Mucosa of descending colon (tissue), 3 donors: ENCODE measurements at regions not wholly inside any gene's neighbourhood (a gene's known extent, or its start where the extent isn't known, plus 50 kb on each side); places are given as distances from the start of the nearest gene placed in this dataset.

Experiments used
- ATAC-seq: fragments of 200-7000 bp; cut with Tn5 transposase; one replicate; pipeline ENCODE4 v1.9.1; 2020; ENCODE audit warnings: mild to moderate bottlenecking, moderate library complexity
- DNase-seq, 3 donors: peaks; one replicate each; pipeline ENCODE4 v3.0.0-alpha.2; 2020
- H3K36me3 ChIP-seq: fragments of 200-600 bp; one replicate; pipeline ENCODE4 v1.8.0; 2021; ENCODE audit warnings: low read depth, mild to moderate bottlenecking
- H3K4me1 ChIP-seq: fragments of 200-600 bp; one replicate; pipeline ENCODE4 v1.8.0; 2021; ENCODE audit warnings: low read depth, mild to moderate bottlenecking
- H3K4me3 ChIP-seq: fragments of 200-600 bp; one replicate; pipeline ENCODE4 v1.8.0; 2021; ENCODE audit warnings: mild to moderate bottlenecking
- H3K9me3 ChIP-seq: fragments of 200-600 bp; one replicate; pipeline ENCODE4 v1.8.0; 2021; ENCODE audit warnings: mild to moderate bottlenecking
- CTCF ChIP-seq: fragments of 200-600 bp; IDR thresholded peaks from one replicate; pipeline ENCODE4 v1.8.0; 2022; ENCODE audit warnings: antibody characterized with exemption, mild to moderate bottlenecking
- intact Hi-C, 2 donors: fragments of 100-400 bp; cut with DNase I in 1 of 2; cut with micrococcal nuclease in 1 of 2; formaldehyde crosslinking; loops; one replicate each; pipeline versions ENCODE4 v1.11.0 to v1.11.1; 2022; cut with DNase I, micrococcal nuclease
- donor health status: DM: no; HTN: no; CAD: no; lungs with moderate emphysema.
- donor health status: DM: no; HTN: no; CAD: no.
- donor health status: DM: no; HTN: yes; CAD: no.

- Histone ChIP-seq H3K4me1 (no peaks in the 10 kb centered on the region), H3K36me3 (no peaks in the 10 kb centered on the region), H3K4me3 (no peak overlapping the region), H3K9me3 (no peaks in the 10 kb centered on the region)
- DNase-seq (no peak), ATAC-seq (no peak)
- intact Hi-C loops = no loop called here
- no peak for TF ChIP-seq CTCF
These were observed 50.7 kb upstream of the GHITM start for GRCh38 chr10:84088626-84089025.

GRCh38 chr10:84089162-84089561 lies 50.1 kb upstream of the GHITM start:
- H3K4me3 ChIP-seq = no peak overlapping the region
- DNase-seq = no peak
- no peaks in the 10 kb centered on the region for H3K36me3 ChIP-seq
- no peaks in the 10 kb centered on the region for H3K9me3 ChIP-seq
- H3K4me1 ChIP-seq = no peaks in the 10 kb centered on the region
- intact Hi-C loops = no loop called here
- ATAC-seq = no peak
- no peak for TF ChIP-seq CTCF
